Spleen (tissue), 7 donors: ENCODE measurements at regions not wholly inside any gene's neighbourhood (a gene's known extent, or its start where the extent isn't known, plus 50 kb on each side); places are given as distances from the start of the nearest gene placed in this dataset.

Experiments
- POLR2A ChIP-seq, 3 donors: fragments of 450-650 bp; IDR thresholded peaks; one replicate each; pipeline ENCODE4 v1.5.1; 2017; ENCODE audit warnings: antibody characterized with exemption in 3 of 3, mild to moderate bottlenecking in 1 of 3
- TF ChIP-seq, protein P1 (sequence below), 11 experiments: fragments of 200-600 bp in 7 of 11; fragments of 450-650 bp in 4 of 11; sonication (generic) in 4 of 11; IDR thresholded peaks in 8 of 11; conservative IDR thresholded peaks in 3 of 11; 1 replicate in 7 of 11; 2 replicates in 4 of 11; pipeline versions ENCODE4 v1.4.0 to v1.8.0; 2016 to 2021; ENCODE audit warnings: antibody characterized with exemption in 11 of 11, inconsistent platforms in 4 of 11, mild to moderate bottlenecking in 1 of 11
- donor health status: DM: no; HTN: no; CAD: no; lungs with moderate emphysema.
- donor health status: DM: no; HTN: no; CAD: no.
- donor health status: DM: no; HTN: no; CAD: no.

DNA sequence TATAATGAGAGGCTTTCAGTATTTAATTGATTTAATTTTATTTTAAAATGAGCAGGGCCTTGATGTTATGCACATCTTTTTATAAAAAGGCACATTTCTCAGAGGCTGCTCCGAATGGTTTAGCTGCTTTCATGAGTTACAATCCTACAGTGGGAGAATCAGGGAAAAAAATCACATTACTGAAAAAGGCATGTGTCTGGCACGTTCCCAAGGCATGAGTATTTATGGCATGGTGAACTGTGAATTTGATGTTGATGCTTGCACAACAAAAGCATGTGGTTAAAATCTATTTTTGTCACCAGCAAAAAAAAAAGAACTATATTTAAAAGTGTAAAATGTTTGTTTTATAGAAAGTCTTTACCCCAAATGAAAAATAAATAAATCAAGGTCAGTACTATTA is 485.2 kb upstream of the ROBO2 start:
- TF ChIP-seq, protein P1, sequence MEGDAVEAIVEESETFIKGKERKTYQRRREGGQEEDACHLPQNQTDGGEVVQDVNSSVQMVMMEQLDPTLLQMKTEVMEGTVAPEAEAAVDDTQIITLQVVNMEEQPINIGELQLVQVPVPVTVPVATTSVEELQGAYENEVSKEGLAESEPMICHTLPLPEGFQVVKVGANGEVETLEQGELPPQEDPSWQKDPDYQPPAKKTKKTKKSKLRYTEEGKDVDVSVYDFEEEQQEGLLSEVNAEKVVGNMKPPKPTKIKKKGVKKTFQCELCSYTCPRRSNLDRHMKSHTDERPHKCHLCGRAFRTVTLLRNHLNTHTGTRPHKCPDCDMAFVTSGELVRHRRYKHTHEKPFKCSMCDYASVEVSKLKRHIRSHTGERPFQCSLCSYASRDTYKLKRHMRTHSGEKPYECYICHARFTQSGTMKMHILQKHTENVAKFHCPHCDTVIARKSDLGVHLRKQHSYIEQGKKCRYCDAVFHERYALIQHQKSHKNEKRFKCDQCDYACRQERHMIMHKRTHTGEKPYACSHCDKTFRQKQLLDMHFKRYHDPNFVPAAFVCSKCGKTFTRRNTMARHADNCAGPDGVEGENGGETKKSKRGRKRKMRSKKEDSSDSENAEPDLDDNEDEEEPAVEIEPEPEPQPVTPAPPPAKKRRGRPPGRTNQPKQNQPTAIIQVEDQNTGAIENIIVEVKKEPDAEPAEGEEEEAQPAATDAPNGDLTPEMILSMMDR (IDR thresholded peaks at IDR 0.05 in 8 of 11, conservative IDR thresholded peaks at IDR 0.05 in 3 of 11): no peak
- no peak for TF ChIP-seq POLR2A (IDR thresholded peaks at IDR 0.05)
